Body of pancreas (tissue), 4 donors: ENCODE measurements at regions not wholly inside any gene's neighbourhood (a gene's known extent, or its start where the extent isn't known, plus 50 kb on each side); places are given as distances from the start of the nearest gene placed in this dataset.

Source experiments
- POLR2A ChIP-seq, 3 donors: fragments of 450-650 bp; IDR thresholded peaks; one replicate each; pipeline ENCODE4 v1.6.1; 2016; ENCODE audit warnings: antibody characterized with exemption in 3 of 3, mild to moderate bottlenecking in 2 of 3
- TF ChIP-seq, protein P1 (sequence below), 7 experiments: fragments of 450-650 bp in 4 of 7; fragments of 200-600 bp in 3 of 7; sonication (generic) in 3 of 7; IDR thresholded peaks; one replicate each; pipeline ENCODE4 v1.5.1; 2016 to 2019; ENCODE audit warnings: antibody characterized with exemption in 7 of 7

DNA sequence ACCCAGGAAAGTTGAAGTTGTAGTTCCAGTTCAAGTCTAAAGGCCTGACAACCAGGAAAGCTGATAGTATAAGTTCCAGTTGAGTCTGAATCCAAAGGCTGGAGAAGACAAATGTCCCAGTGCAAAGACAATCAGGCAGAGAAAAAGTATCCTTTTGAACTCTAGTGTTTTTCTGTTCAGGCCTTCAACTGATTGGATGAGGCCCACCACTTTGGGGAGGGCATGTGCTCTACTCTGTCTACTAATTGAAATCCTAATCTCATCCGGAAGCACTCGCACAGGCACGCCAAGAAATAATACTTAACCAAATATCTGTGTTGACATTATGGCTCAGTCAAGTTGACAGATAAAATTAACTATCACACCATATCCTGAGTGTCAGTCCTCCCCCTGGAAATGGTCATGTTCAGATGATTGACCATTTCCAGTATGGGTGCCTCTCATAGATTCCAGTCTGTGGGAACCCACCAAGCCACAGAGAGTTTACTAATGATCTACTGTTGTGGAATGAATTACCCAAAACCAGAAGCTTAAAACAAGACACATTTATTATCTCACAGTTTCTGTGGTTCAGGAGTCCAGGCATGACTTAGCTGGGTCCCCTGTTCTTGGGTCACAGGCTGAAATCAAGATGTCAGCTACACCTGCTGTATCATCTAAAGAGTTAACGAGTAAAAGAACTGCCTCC is 296.3 kb upstream of the ZP4 start:
- TF ChIP-seq, protein P1, sequence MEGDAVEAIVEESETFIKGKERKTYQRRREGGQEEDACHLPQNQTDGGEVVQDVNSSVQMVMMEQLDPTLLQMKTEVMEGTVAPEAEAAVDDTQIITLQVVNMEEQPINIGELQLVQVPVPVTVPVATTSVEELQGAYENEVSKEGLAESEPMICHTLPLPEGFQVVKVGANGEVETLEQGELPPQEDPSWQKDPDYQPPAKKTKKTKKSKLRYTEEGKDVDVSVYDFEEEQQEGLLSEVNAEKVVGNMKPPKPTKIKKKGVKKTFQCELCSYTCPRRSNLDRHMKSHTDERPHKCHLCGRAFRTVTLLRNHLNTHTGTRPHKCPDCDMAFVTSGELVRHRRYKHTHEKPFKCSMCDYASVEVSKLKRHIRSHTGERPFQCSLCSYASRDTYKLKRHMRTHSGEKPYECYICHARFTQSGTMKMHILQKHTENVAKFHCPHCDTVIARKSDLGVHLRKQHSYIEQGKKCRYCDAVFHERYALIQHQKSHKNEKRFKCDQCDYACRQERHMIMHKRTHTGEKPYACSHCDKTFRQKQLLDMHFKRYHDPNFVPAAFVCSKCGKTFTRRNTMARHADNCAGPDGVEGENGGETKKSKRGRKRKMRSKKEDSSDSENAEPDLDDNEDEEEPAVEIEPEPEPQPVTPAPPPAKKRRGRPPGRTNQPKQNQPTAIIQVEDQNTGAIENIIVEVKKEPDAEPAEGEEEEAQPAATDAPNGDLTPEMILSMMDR (IDR thresholded peaks at IDR 0.05), result no peak
- TF ChIP-seq POLR2A (IDR thresholded peaks at IDR 0.05), result no peak
